NCI-H2196 treated with DMSO at 0.1 percent for 48 hours (cell line): ENCODE measurements at regions not wholly inside any gene's neighbourhood (a gene's known extent, or its start where the extent isn't known, plus 50 kb on each side); places are given as distances from the start of the nearest gene placed in this dataset.

ENCODE experiments used
- DNase-seq: peaks from one replicate; lab custom pipeline; 2025; ENCODE audit not compliant: unreplicated experiment; lab: John Stamatoyannopoulos, UW

GRCh38 chr2:40507432-40507831 lies 55.5 kb upstream of the SLC8A1 start:
- DNase-seq = no peak

GRCh38 chr2:40510304-40510703 lies 58.4 kb upstream of the SLC8A1 start:
- no peak for DNase-seq

GRCh38 chr2:40511661-40512213 lies 59.8 kb upstream of the SLC8A1 start:
- DNase-seq = no peak

GRCh38 chr2:40512256-40512655 lies 60.4 kb upstream of the SLC8A1 start:
- DNase-seq = no peak

- no peak for DNase-seq
Observed at GRCh38 chr2:40513201-40513600, 61.3 kb upstream of the SLC8A1 start.

GRCh38 chr2:40516604-40517003 lies 64.7 kb upstream of the SLC8A1 start:
- DNase-seq = no peak

GRCh38 chr2:40528564-40528963 lies 76.7 kb upstream of the SLC8A1 start:
- DNase-seq = no peak

GRCh38 chr2:40531359-40531758 lies 79.5 kb upstream of the SLC8A1 start:
- DNase-seq = no peak

- DNase-seq = no peak
Observed at GRCh38 chr2:40534528-40534927, 82.6 kb upstream of the SLC8A1 start.

GRCh38 chr2:40535972-40536371 lies 84.1 kb upstream of the SLC8A1 start:
- DNase-seq = no peak

GRCh38 chr2:40540026-40540425 lies 88.1 kb upstream of the SLC8A1 start:
- DNase-seq = no peak

GRCh38 chr2:40543381-40543780 lies 91.5 kb upstream of the SLC8A1 start:
- DNase-seq = no peak

- DNase-seq = no peak
Observed at GRCh38 chr2:40544072-40544471, 92.2 kb upstream of the SLC8A1 start.

GRCh38 chr2:40545645-40546044 lies 93.8 kb upstream of the SLC8A1 start:
- no peak for DNase-seq

- no peak for DNase-seq
Observed at GRCh38 chr2:40546439-40547191, 94.7 kb upstream of the SLC8A1 start.

- DNase-seq = no peak
Observed at GRCh38 chr2:40548521-40548920, 96.6 kb upstream of the SLC8A1 start.

GRCh38 chr2:40550085-40550484 lies 98.2 kb upstream of the SLC8A1 start:
- no peak for DNase-seq

GRCh38 chr2:40551081-40551480 lies 99.2 kb upstream of the SLC8A1 start:
- no peak for DNase-seq

- DNase-seq = peak; percentile 4
Observed at GRCh38 chr2:40554665-40555294, 102.9 kb upstream of the SLC8A1 start.

GRCh38 chr2:40556293-40556692 lies 104.4 kb upstream of the SLC8A1 start:
- no peak for DNase-seq

GRCh38 chr2:40556739-40557138 lies 104.8 kb upstream of the SLC8A1 start:
- no peak for DNase-seq

GRCh38 chr2:40558761-40559160 lies 106.9 kb upstream of the SLC8A1 start:
- no peak for DNase-seq
